GM23248 (cell line): ENCODE measurements at regions not wholly inside any gene's neighbourhood (a gene's known extent, or its start where the extent isn't known, plus 50 kb on each side); places are given as distances from the start of the nearest gene placed in this dataset.
A peak's percentile ranks its signal among the peaks of the same experiment; 100 is the strongest.

Experiments
- DNase-seq: peaks from one replicate; pipeline ENCODE4 v3.0.0-alpha.2; 2015
- H2AFZ ChIP-seq: fragments of 200-600 bp; sonication (generic); 2 replicates; pipeline ENCODE4 v1.6.1; 2016; ENCODE audit warnings: antibody characterized with exemption
- H3F3A ChIP-seq: fragments of 200-600 bp; sonication (generic); 2 replicates; pipeline ENCODE4 v1.6.1; 2016; ENCODE audit warnings: mild to moderate bottlenecking, antibody characterized with exemption, mixed run types; ENCODE audit not compliant: insufficient read depth
- H3K27ac ChIP-seq: fragments of 200-600 bp; sonication (generic); 2 replicates; pipeline ENCODE4 v1.5.1; 2016; ENCODE audit warnings: mild to moderate bottlenecking
- H3K27me3 ChIP-seq: fragments of 200-600 bp; sonication (generic); replicated peaks from 2 replicates; pipeline ENCODE4 v1.6.1; 2016; ENCODE audit warnings: mild to moderate bottlenecking; ENCODE audit not compliant: insufficient read depth
- H3K36me3 ChIP-seq: fragments of 200-600 bp; sonication (generic); 2 replicates; pipeline ENCODE4 v1.6.1; 2016; ENCODE audit warnings: low read depth, mild to moderate bottlenecking
- H3K4me1 ChIP-seq: fragments of 200-600 bp; sonication (generic); 2 replicates; pipeline ENCODE4 v1.6.1; 2016; ENCODE audit warnings: mild to moderate bottlenecking; ENCODE audit not compliant: insufficient read depth
- H3K4me2 ChIP-seq: fragments of 200-600 bp; sonication (generic); one replicate; pipeline ENCODE4 v1.6.1; 2016; ENCODE audit warnings: mild to moderate bottlenecking; ENCODE audit not compliant: unreplicated experiment
- H3K4me3 ChIP-seq: fragments of 200-600 bp; sonication (generic); 2 replicates; pipeline ENCODE4 v1.5.1; 2016; ENCODE audit warnings: mild to moderate bottlenecking
- H3K79me2 ChIP-seq: fragments of 200-600 bp; sonication (generic); 2 replicates; pipeline ENCODE4 v1.6.1; 2016; ENCODE audit warnings: mild to moderate bottlenecking; ENCODE audit not compliant: insufficient read depth
- H3K9ac ChIP-seq: fragments of 200-600 bp; sonication (generic); 2 replicates; pipeline ENCODE4 v1.6.1; 2016; ENCODE audit warnings: mild to moderate bottlenecking
- H3K9me2 ChIP-seq: fragments of 200-600 bp; sonication (generic); 2 replicates; pipeline ENCODE4 v1.6.1; 2016; ENCODE audit warnings: mixed run types, mild to moderate bottlenecking, moderate library complexity; ENCODE audit not compliant: insufficient read depth
- H3K9me3 ChIP-seq: fragments of 200-600 bp; sonication (generic); one replicate; pipeline ENCODE4 v1.6.1; 2017; ENCODE audit warnings: low read depth
- H4K20me1 ChIP-seq: fragments of 200-600 bp; sonication (generic); 2 replicates; pipeline ENCODE4 v1.6.0; 2016; ENCODE audit not compliant: insufficient read depth
- EZH2 ChIP-seq: fragments of 200-600 bp; sonication (generic); IDR thresholded peaks from 2 replicates; pipeline ENCODE4 v1.6.1; 2018; ENCODE audit warnings: antibody characterized with exemption, mild to moderate bottlenecking; ENCODE audit not compliant: insufficient read depth, poor library complexity, severe bottlenecking
- EZH2phosphoT487 ChIP-seq: fragments of 200-600 bp; sonication (generic); IDR thresholded peaks from 2 replicates; pipeline ENCODE4 v1.6.1; 2018; ENCODE audit warnings: antibody characterized with exemption, moderate library complexity, mild to moderate bottlenecking, low read depth; ENCODE audit not compliant: insufficient read depth
- WGBS, 2 experiments: methylation state at CpG; one replicate each; pipeline ENCODE4 v1.1.6; 2015 to 2017; ENCODE audit warnings: low lambda C conversion rate in 2 of 2, low coverage in 1 of 2; ENCODE audit errors: missing lambda C conversion rate in 2 of 2; 5-methylcytosine and 5-hydroxymethylcytosine counted together
- in situ Hi-C: fragments of 300-500 bp; cut with MboI; formaldehyde crosslinking; loops from 2 replicates; pipeline ENCODE4 v1.15.0; 2020

GRCh38 chr20:48257833-48258232 lies 472.6 kb upstream of the SULF2 start:
- no peak overlapping the region for H3K9ac ChIP-seq
- H3F3A ChIP-seq: no peaks in the 10 kb centered on the region
- no peak overlapping the region for H3K4me2 ChIP-seq
- in situ Hi-C loops: no loop called here
- H4K20me1 ChIP-seq: no peaks in the 10 kb centered on the region
- H2AFZ ChIP-seq: no peak overlapping the region
- H3K36me3 ChIP-seq: no peaks in the 10 kb centered on the region
- peaks cover 39% of the 10 kb centered on the region; the same call in 1 of the 2 replicates for H3K27me3 ChIP-seq
- no peak for DNase-seq
- H3K9me3 ChIP-seq: no peaks in the 10 kb centered on the region
- no peaks in the 10 kb centered on the region for H3K9me2 ChIP-seq
- no peaks in the 10 kb centered on the region for H3K4me1 ChIP-seq
- 60 to 62% methylated on average over 2 of the region's 2 CpGs for WGBS, 2 experiments
- no peak for TF ChIP-seq EZH2
- TF ChIP-seq EZH2phosphoT487: no peak
- no peak overlapping the region for H3K4me3 ChIP-seq
- no peak overlapping the region for H3K27ac ChIP-seq
- H3K79me2 ChIP-seq: no peaks in the 10 kb centered on the region

GRCh38 chr20:48247961-48248360 lies 462.7 kb upstream of the SULF2 start:
- DNase-seq: no peak
- Histone ChIP-seq H4K20me1 (no peaks in the 10 kb centered on the region), H3K9me3 (no peaks in the 10 kb centered on the region), H3K4me2 (no peak overlapping the region), H3K27me3 (peaks cover 5% of the 10 kb centered on the region; the same call in 1 of the 2 replicates), H3F3A (no peaks in the 10 kb centered on the region), H3K36me3 (no peaks in the 10 kb centered on the region), H3K9ac (no peak overlapping the region), H3K4me3 (no peak overlapping the region), H2AFZ (no peak overlapping the region), H3K27ac (no peak overlapping the region), H3K9me2 (no peaks in the 10 kb centered on the region), H3K4me1 (no peaks in the 10 kb centered on the region), H3K79me2 (no peaks in the 10 kb centered on the region)
- WGBS, 2 experiments: 64 to 66% methylated on average over 8 of the region's 8 CpGs
- in situ Hi-C loops: no loop called here
- TF ChIP-seq EZH2phosphoT487: no peak
- TF ChIP-seq EZH2: no peak

GRCh38 chr20:48246061-48246790 lies 460.9 kb upstream of the SULF2 start:
- no peak overlapping the region for H3K9ac ChIP-seq
- peak; percentile 4 for DNase-seq
- H3K9me3 ChIP-seq: no peaks in the 10 kb centered on the region
- H3F3A ChIP-seq: no peaks in the 10 kb centered on the region
- H3K4me2 ChIP-seq: no peak overlapping the region
- no peaks in the 10 kb centered on the region for H4K20me1 ChIP-seq
- no peaks in the 10 kb centered on the region for H3K79me2 ChIP-seq
- WGBS, 2 experiments: 21 to 24% methylated on average over 9 of the region's 9 CpGs
- H2AFZ ChIP-seq: no peak overlapping the region
- H3K27ac ChIP-seq: no peak overlapping the region
- H3K4me3 ChIP-seq: no peak overlapping the region
- H3K27me3 ChIP-seq: peaks cover 5% of the 10 kb centered on the region; the same call in 1 of the 2 replicates
- no peaks in the 10 kb centered on the region for H3K9me2 ChIP-seq
- TF ChIP-seq EZH2: no peak
- TF ChIP-seq EZH2phosphoT487: no peak
- no peaks in the 10 kb centered on the region for H3K36me3 ChIP-seq
- in situ Hi-C loops: no loop called here
- H3K4me1 ChIP-seq: no peaks in the 10 kb centered on the region

- in situ Hi-C loops: no loop called here
- peaks cover 8% of the 10 kb centered on the region; the same call in 1 of the 2 replicates for H3F3A ChIP-seq
- 76 to 77% methylated on average over 8 of the region's 8 CpGs for WGBS, 2 experiments
- no peak for TF ChIP-seq EZH2phosphoT487
- TF ChIP-seq EZH2: no peak
- no peaks in the 10 kb centered on the region for H3K79me2 ChIP-seq
- no peak overlapping the region for H2AFZ ChIP-seq
- no peak for DNase-seq
- no peaks in the 10 kb centered on the region for H3K36me3 ChIP-seq
- H3K9ac ChIP-seq: no peak overlapping the region
- 0 out of 2 replicates have a peak, but pooled peaks cover 5% of the 10 kb centered on the region for H3K27me3 ChIP-seq
- H3K9me3 ChIP-seq: no peaks in the 10 kb centered on the region
- no peaks in the 10 kb centered on the region for H4K20me1 ChIP-seq
- H3K27ac ChIP-seq: no peak overlapping the region
- H3K4me3 ChIP-seq: no peak overlapping the region
- H3K4me2 ChIP-seq: no peak overlapping the region
- H3K9me2 ChIP-seq: no peaks in the 10 kb centered on the region
- no peaks in the 10 kb centered on the region for H3K4me1 ChIP-seq
Measured at GRCh38 chr20:48242623-48243022, 457.3 kb upstream of the SULF2 start.
